T-helper 9 cell (primary cell): ENCODE measurements at regions not wholly inside any gene's neighbourhood (a gene's known extent, or its start where the extent isn't known, plus 50 kb on each side); places are given as distances from the start of the nearest gene placed in this dataset.

Experiments
- DNase-seq: peaks from one replicate; pipeline ENCODE4 v3.0.0-alpha.2; 2020

DNA sequence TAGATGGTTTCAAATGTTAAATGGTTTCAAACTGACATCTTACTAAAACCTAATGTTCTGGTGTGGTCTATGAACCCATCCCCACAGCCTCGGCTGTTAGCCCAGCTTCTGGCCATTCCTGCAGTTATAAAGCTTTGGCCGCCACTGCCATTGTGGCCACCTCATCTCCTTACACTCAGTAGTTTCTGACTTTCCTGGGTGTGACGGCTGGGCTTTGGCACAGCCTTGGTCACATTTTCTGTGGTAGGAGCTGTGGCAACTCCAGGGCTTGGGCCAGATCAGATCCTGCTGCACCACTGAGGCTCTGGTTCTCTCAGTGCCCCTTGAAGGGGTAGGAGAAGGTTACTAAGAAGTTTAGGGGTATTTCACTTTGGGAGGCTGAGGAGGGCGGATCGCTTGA is 84.2 kb upstream of the STXBP6 start:
- no peak for DNase-seq

DNA sequence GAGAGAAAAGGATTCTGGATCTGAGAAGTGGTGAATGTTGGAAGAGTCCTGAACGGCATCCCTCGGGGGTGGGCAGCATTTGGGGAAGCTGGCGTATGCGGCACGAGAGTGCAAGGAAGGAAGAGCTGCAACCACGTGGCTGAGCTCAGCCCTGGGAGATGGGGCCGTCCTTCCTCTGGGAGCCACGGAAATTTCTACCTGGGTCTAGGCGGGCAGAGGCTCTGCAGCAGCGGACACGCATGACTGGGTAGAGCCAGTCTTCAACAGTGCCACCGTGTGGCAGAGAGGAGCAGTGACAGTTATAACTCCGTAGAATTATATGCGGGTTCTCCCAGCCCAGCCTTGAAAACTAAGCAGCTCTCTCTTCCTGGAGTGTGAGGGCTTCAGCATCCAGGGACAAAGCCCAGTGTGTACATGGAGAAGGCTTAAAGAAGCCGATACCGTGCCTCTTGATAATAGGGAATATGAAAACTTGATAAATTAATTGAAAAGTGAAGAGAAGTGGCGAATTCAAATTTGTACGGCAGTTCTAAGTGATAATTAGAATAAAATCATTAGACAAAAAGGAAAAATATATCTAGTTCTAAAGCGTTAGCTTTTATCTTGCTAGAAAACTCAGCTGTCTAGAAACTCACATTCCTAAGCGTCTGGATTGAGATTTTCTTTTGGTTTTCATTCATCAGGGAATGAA is 82.9 kb upstream of the STXBP6 start:
- DNase-seq: peak; percentile 32

DNA sequence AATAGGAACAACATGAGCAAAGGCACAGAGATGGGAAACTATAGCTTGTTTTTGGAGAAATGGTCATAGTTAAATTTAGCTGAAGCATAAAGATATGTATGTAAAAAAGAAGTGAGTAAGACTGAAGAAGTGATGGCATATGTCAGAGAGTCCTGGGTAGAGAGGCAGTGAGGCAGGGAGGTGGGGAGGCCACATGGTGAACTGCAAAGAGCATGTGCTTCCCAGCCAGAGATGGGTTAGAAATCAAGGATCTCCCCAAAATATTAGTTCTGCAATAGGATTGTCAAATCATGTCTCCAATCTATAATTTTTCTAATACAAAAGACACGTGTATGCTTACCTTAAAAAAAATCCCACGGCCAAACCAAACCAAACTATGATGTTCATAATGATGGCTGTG is 82.1 kb upstream of the STXBP6 start:
- DNase-seq: no peak

DNA sequence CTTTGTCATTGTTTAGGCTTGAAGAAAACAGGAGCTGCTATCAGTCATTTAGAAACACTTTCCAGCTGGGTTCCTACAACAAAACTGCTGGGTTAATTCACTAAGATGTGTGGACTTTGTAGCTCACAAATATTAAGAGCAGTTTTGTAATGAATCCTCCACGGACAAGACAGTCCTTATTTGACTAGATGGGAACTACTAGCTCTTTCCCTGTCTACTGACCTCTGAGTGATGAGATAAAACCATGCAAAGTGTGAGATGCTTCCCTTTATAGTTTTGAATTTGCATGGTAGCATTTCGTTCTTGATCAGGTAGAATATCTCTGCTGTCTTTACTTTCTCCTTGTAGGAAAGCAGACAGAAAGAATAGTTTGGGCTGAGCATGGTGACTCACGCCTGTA is 72.9 kb upstream of the STXBP6 start:
- DNase-seq: no peak

DNA sequence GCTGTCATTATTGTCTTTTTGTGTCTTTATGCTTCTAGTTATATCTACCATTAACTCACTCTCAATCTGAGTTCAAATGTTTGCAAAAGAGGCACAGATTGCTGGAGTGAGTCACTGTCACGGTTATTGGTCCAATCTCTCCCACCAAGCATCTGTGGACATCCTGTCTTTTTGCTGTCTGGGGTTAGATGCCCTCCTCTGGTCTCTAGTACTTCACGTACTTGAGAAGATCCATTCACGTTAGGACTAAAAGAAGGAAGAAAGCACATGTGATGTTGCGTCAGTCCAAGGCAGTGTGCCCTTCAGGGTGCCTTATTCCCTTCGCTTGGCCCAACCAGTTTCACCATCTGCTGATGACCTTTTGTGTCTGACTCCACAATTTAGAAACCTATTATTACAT is 72.3 kb upstream of the STXBP6 start:
- DNase-seq: no peak

DNA sequence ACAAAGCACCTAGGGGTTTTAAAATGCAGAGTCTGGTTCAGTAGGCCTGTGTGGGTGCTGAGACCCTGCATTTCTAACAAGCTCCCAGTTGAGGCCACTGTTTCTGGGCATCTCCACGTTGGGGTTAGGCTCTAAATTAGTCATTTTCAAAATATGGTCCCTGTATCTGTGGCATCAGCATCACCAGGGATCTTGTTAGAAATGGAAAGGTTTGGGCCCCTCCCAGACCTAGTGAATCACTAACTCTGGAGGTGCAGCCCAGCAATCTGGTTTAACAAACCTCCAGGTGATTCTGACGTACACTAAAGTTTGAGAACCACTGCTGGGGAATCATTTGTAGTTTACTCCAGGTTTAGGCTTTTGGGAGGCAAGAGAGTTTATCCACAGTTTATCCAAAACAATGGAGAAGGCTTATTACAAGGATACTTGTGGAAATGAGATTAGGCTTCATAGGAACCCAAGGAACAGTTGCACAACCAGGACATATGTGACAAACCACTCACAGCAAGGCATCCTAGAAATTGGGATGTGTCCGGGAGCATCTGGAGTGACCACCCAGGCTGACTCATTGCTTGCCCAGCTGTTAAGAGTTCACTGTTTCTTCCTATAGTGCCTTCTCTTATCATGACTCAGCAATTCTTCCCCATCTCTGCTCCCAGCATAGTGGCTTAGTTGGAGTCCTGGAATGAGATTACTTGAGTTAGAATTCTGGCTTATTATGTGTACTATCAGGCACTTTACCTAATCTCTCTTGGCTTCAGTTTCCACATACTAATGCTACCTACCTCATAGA is 71.6 kb upstream of the STXBP6 start:
- DNase-seq: no peak

DNA sequence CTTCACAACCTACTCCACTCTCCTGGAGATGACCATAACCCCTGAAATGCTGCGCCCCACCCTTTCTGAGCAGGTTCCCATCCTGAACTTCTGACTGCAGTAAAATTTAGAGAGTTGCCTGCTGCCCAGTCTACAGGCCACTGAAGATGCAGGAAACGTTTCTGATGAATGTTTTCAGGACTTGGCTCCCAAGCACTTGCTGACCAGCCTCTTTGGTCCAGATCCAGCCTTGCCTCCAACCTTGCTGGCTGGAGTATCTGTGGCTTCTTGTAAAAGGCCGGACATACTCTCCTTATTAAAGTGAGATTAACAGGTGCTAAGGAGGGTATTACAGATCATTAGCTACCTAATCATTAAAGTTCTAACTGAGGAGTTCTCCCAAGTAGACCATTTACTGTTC is 70.3 kb upstream of the STXBP6 start:
- no peak for DNase-seq

DNA sequence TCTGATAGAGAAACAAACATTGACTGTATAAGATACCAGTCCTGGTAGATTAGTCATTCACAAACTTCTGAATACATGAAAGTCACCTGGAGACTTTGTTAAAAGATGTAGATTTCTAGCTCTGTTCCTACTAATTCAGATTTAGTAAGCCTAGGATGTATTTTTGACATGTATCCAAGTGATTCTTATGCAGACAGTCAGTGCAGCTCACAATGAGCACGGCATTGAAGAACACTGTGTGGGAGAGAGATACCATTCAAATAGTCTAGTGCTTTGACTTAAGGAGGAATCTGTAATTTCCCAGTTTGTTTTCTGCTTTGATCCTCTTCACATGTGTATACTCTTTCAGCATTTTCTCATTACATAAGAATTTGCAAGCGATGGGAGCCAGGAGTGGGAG is 68.7 kb upstream of the STXBP6 start:
- no peak for DNase-seq

DNA sequence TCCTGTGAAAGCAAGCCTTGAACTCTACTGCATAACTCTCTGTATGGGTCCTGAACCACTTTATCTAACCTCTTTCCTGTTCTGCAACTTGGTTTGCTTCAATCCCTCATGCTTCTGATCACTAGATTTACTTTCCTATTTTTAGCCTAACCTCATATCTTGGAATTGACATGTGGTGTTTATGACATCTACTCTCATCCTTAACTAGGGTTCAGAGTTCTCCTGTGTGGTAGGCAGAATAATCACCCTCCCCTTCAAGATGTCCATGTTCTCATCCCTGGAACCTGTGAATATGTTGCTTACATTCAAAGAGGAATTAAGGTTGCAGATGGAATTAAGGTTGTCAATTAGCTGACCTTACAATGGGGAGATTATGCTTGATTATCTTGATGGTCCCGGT is 67.4 kb upstream of the STXBP6 start:
- DNase-seq: no peak

DNA sequence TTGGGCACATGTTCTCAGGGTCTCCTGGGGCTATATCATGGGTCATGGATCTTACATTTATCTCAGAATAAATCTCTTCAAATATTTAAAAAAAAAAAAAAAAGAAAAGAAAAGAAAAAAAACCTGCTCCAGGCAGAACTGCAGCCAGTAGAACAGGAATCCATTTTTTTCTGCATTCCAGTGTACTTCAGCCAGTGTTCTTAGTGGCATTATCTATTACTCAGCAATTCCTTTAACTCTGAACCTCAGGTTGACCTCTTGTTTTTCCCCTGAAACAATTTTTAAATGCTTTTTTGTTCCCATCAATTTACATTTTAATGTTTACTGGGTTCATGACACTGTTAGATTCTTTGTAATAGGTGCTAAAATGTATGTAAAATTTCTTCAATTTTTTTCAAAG is 66.7 kb upstream of the STXBP6 start:
- no peak for DNase-seq

DNA sequence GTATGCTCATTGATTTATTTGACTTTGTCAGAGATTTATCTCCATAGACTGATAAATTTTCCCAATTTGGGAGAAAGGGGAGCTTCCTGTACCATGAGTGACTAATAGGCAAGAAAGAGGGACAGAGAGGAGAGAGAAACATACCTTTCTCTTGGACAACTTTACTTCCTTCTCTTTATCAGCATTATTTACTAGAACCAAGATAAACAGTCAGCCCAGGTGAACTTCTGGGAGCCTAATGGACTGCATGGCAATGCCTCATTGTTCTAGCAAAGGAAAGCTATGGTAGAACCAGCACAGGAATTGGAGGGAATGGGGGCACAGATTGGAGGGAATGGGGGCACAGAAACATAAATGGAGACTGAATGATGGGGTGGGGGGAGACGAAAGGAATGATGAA is 63.4 kb upstream of the STXBP6 start:
- no peak for DNase-seq

DNA sequence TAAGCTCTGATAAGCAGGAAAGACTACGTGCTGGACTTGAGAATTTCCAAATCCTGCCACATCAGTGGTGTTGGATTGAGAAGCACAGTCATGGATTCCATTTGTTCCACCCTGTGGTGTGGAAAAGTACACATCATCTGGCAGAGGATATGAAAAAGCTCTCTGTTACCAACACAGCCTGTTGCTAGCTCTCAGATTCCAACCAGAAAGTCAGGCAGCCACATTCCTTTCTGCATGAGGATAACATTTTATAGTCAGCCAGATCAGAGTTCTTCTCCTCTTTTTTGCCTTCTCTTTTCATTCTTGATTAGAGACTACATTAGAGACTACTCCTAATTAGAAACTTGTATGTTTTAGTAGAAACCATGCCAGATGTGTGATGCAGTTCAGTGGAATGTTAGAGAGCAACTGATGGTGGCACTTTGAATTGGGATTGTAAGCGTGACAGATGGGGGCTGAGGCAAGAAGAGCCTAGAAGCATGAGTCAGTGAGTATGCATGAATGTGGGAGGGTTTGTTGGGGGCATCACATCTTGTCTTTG is 61.2 kb upstream of the STXBP6 start:
- DNase-seq: no peak

DNA sequence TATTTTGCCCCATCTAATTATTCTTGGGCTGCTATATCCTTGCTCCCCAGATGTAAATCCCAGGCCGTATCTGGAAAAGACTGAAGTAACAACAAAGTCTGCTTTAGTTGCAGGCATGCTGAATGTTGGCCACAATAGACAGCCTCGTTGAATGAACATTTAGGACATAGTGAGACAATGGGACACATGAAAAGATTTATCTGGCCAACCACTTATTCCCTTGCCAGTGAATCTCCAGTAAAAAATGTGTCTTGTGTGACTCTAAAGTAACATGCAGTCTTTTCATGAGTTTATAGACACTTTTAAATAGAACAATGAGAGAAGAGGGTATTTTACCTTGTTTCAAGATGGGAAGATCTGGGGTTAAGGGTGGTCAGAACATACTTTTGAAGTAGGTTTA is 60.2 kb upstream of the STXBP6 start:
- no peak for DNase-seq

DNA sequence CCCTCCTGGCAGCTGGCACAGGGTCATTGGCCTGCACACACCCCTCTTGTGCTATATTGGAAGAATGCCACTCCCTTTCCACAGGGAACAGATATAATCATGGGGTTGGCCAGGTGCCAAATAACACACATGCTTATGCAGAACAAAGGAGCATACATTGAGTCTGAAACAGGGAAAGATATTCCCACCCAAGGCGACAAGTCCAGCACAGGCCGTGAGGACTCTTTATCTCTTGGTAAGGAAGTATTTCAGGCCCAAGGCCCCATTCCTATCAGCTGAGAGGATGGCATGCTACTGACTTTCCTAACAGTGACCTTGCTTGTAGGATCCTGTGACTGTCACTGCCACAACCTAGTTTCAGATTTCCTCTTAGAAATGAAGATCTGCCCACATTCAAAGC is 59.0 kb upstream of the STXBP6 start:
- no peak for DNase-seq

DNA sequence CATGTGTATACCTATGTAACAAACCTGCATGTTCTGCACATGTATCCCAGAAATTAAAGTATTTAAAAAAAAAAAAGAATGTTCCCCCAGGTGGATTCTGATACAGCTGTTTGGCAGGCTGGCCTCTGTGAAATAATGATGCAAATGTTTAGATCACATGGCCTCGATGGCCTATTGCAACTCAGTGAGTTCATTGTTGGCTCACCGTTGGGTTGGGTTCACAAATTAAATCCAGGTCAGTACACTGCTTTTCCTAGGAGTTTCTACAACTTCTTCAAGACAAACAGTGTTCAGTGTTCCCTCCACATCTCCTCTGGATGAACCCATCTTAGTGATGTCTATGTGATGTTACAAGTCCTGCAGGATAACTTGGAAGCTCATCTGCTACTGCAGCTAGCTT is 58.3 kb upstream of the STXBP6 start:
- no peak for DNase-seq

DNA sequence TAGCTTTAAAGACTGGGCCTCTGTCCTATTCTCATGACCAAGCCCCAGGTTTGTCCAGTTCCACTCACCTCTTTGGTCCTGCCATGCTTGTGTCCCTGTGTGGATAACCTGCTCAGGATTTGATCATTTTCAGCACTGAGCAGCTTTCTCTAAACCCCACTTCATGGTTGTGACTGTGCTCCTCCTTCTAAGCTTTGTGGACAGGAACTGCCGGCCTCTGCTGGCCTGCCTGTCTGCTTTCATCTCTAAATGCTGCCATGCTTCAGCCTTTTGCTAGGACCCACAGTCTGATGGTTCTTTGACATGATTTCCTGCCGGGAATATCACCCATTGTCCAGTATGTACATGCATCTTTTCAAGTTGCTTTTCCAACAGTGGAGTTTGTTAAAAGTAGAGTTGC is 53.9 kb upstream of the STXBP6 start:
- DNase-seq: no peak

DNA sequence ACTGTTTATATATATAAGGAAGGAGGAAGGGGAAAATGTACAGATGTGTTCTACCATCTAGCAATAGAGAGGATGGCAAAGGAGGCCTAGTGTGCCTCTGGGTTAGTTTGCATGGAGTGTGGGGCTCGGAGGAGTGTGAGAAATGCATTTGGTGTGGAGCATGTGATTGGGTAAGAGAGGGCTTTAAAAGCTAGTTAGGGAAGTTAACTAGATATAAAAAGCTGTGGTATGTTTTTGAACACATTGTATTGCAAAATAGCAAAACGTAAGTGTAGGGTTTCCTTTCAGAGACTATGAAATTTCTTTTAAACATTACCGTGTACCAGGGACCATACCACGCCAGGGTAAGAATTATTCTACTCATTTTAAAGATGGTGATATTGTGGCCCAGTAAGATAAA is 53.3 kb upstream of the STXBP6 start:
- DNase-seq: no peak

DNA sequence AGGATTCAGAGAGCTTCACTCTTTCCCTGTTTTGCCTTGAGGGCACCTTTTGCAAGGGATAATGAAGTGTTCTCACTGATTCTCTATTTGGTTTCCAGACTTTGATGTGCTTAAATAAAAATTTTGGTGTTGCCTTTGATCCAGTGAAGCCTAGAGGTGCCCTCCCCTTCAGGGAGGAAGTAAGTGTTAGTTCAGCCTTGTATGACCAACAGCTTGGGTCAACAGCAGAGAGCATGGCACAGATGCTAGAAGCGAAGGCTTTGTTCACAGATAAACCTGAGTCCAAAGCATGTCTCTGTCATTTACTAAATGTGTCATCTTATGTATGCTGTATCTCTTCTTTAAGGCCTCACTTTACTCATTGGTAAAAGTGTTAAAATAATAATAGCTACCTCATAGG is 52.8 kb upstream of the STXBP6 start:
- DNase-seq: no peak

DNA sequence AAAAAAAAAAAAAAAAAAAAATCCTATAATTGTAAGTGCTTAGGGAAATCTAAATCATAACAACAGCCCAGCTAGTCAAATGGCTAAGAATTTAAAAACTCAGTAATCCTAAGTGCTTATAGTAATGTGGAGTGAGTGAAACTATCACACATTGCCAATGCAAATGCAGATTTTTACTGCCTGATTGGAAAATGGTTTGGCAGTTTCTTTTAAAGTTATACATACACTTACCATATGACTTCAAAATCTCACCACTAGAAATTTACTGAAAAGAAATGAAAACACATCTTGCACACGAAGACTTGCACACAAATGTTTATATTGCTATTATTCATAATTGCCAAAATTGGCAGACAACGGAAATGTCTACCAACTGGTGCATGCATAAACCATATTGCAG is 51.3 kb upstream of the STXBP6 start:
- DNase-seq: no peak
